ENCODE measurements at regions not wholly inside any gene's neighbourhood (a gene's known extent, or its start where the extent isn't known, plus 50 kb on each side); places are given as distances from the start of the nearest gene placed in this dataset.

DNA sequence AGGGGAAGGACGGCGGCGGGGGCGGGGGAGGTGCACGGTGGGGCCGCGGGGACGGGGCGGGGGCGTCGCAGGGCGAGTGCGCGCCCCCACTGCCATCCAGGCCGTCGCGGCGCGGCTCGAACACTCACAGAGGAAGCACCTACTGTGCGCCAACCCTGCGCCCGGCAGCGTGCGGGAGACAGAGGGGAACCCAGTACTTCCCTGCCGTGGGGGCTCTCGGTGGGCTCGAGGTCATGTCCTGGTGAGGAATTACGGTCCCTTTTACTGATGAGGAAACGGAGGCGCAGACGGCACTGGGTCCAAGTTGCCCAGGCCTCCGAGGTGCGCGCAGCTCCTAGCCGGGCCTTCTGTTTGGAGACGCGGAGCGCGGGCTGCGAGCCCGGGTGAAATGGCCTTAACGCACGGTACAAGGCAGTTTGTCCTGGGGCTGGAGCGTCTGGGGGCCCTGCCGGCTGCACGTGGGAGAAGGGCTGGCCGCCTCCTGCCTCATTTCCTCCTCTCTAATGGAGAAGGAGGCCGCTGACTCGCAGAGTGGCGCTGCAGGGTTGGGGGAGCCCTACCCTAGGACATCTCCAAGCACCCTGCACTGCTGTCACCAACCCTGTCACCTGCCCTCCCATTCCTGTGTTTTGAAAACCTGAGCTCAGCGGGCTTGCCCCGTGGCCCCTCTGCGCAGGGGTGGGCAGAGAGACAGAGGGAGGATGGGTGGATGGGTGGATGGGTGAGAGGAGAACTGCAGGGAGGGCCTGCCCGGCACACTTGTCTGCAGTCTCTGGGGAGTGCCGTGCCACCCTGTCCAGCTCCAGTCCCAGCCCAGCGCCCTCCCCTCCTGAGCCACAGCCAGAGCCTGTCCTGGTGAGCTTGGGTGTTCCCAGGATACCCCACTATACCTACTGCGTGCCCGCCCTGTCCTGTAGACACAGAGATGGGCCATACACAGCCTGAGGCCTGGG is 106.0 kb downstream of the ADRA2C start:
- no peaks in the 10 kb centered on the region for H3K27me3 ChIP-seq (ENCODE audit: low read length)
- H3K9me3 ChIP-seq (ENCODE audit: insufficient read depth, low read length): no peaks in the 10 kb centered on the region
- no peak overlapping the region for H3K4me2 ChIP-seq (ENCODE audit: low read depth, low read length, poor library complexity, severe bottlenecking)
- no peaks in the 10 kb centered on the region for H3K9me2 ChIP-seq (replicated peaks; ENCODE audit: insufficient read depth, low read length)
- H4K20me1 ChIP-seq (ENCODE audit: low read depth, low read length): no peaks in the 10 kb centered on the region
- H3K79me2 ChIP-seq (ENCODE audit: insufficient read depth, low read length): no peaks in the 10 kb centered on the region
- H2AFZ ChIP-seq (ENCODE audit: low read depth, low read length, severe bottlenecking): no peak overlapping the region
- TF ChIP-seq EZH2phosphoT487 (conservative IDR thresholded peaks at IDR 0.05; ENCODE audit: low read length): no peak
- TF ChIP-seq, protein P1, sequence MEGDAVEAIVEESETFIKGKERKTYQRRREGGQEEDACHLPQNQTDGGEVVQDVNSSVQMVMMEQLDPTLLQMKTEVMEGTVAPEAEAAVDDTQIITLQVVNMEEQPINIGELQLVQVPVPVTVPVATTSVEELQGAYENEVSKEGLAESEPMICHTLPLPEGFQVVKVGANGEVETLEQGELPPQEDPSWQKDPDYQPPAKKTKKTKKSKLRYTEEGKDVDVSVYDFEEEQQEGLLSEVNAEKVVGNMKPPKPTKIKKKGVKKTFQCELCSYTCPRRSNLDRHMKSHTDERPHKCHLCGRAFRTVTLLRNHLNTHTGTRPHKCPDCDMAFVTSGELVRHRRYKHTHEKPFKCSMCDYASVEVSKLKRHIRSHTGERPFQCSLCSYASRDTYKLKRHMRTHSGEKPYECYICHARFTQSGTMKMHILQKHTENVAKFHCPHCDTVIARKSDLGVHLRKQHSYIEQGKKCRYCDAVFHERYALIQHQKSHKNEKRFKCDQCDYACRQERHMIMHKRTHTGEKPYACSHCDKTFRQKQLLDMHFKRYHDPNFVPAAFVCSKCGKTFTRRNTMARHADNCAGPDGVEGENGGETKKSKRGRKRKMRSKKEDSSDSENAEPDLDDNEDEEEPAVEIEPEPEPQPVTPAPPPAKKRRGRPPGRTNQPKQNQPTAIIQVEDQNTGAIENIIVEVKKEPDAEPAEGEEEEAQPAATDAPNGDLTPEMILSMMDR (IDR thresholded peaks at IDR 0.05; ENCODE audit: insufficient read depth, low read length, poor library complexity, severe bottlenecking): no peak
- H3K9ac ChIP-seq (ENCODE audit: low read length): no peak overlapping the region
- H3K27ac ChIP-seq (ENCODE audit: low read depth, low read length): no peak overlapping the region
- no peaks in the 10 kb centered on the region for H3F3A ChIP-seq (ENCODE audit: insufficient read depth)
- H3K4me3 ChIP-seq (ENCODE audit: insufficient read depth, low read length, poor library complexity, severe bottlenecking): no peak overlapping the region
- H3K36me3 ChIP-seq (ENCODE audit: low read length): no peaks in the 10 kb centered on the region

DNA sequence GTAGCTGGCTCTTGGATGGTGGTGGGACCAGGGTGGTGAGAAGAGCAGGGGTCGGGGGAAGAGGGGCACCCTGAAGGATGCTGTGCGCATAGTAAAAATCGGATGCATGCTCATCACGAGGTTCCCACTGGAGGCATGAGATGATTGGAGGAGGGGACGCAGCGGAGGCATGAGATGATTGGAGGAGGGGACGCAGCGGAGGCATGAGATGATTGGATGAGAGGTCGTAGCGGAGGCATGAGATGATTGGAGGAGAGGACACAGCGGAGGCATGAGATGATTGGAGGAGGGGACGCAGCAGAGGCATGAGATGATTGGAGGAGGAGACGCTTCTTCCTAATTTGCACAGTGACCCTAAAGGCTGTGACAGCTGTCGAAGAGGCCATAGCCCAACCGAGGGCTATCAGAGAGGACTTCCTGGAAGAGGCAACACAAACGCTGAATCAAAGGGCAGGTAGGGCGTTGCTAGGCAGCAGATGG is 106.7 kb downstream of the ADRA2C start:
- H3K9ac ChIP-seq (ENCODE audit: low read length): no peak overlapping the region
- H3F3A ChIP-seq (ENCODE audit: insufficient read depth): no peaks in the 10 kb centered on the region
- H4K20me1 ChIP-seq (ENCODE audit: low read depth, low read length): no peaks in the 10 kb centered on the region
- no peak overlapping the region for H2AFZ ChIP-seq (ENCODE audit: low read depth, low read length, severe bottlenecking)
- no peaks in the 10 kb centered on the region for H3K9me2 ChIP-seq (replicated peaks; ENCODE audit: insufficient read depth, low read length)
- H3K27ac ChIP-seq (ENCODE audit: low read depth, low read length): no peak overlapping the region
- no peaks in the 10 kb centered on the region for H3K36me3 ChIP-seq (ENCODE audit: low read length)
- no peak overlapping the region for H3K4me2 ChIP-seq (ENCODE audit: low read depth, low read length, poor library complexity, severe bottlenecking)
- H3K4me3 ChIP-seq (ENCODE audit: insufficient read depth, low read length, poor library complexity, severe bottlenecking): no peak overlapping the region
- H3K79me2 ChIP-seq (ENCODE audit: insufficient read depth, low read length): no peaks in the 10 kb centered on the region
- TF ChIP-seq EZH2phosphoT487 (conservative IDR thresholded peaks at IDR 0.05; ENCODE audit: low read length): no peak
- TF ChIP-seq, protein P1 (IDR thresholded peaks at IDR 0.05; ENCODE audit: insufficient read depth, low read length, poor library complexity, severe bottlenecking): no peak
- peaks cover 4% of the 10 kb centered on the region; the same call in 1 of the 2 replicates for H3K27me3 ChIP-seq (ENCODE audit: low read length)
- H3K9me3 ChIP-seq (ENCODE audit: insufficient read depth, low read length): no peaks in the 10 kb centered on the region

DNA sequence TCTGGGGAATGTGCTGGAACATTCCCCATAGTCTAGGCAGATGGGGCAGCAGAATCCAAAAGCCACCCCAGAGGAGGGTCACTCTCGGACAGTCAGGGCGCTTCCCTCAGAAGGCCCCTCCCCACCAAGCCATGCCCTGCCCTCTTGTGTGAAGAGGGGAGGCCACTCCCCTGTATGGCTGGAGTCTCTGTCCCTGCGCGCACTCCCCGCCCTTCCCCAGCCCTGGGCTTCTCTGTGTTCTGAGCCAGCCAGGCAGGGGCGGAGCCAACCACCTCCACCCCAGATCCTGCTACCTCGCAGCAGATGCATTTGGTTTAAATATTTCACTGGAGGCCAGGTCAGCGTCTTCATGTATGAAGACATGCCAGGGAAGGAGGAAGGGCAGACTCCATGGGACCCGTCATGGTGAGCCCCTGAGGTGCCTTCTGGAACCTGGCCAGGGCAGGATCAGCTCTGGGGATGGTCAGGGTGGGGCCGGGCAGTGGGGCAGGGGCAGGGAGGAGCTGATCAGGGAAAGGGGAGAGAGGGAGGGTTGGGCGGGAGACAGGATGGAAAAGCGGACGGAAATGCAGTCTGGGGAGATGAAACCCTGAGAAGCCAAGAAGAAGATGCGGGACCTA is 107.3 kb downstream of the ADRA2C start:
- no peaks in the 10 kb centered on the region for H3K9me3 ChIP-seq (ENCODE audit: insufficient read depth, low read length)
- H3K79me2 ChIP-seq (ENCODE audit: insufficient read depth, low read length): no peaks in the 10 kb centered on the region
- no peaks in the 10 kb centered on the region for H4K20me1 ChIP-seq (ENCODE audit: low read depth, low read length)
- H3K27me3 ChIP-seq (ENCODE audit: low read length): peaks cover 4% of the 10 kb centered on the region; the same call in 1 of the 2 replicates
- no peaks in the 10 kb centered on the region for H3K9me2 ChIP-seq (replicated peaks; ENCODE audit: insufficient read depth, low read length)
- no peak overlapping the region for H3K4me2 ChIP-seq (ENCODE audit: low read depth, low read length, poor library complexity, severe bottlenecking)
- TF ChIP-seq EZH2phosphoT487 (conservative IDR thresholded peaks at IDR 0.05; ENCODE audit: low read length): no peak
- TF ChIP-seq, protein P1 (IDR thresholded peaks at IDR 0.05; ENCODE audit: insufficient read depth, low read length, poor library complexity, severe bottlenecking): no peak
- H3K27ac ChIP-seq (ENCODE audit: low read depth, low read length): no peak overlapping the region
- H3F3A ChIP-seq (ENCODE audit: insufficient read depth): no peaks in the 10 kb centered on the region
- no peak overlapping the region for H2AFZ ChIP-seq (ENCODE audit: low read depth, low read length, severe bottlenecking)
- no peaks in the 10 kb centered on the region for H3K36me3 ChIP-seq (ENCODE audit: low read length)
- no peak overlapping the region for H3K9ac ChIP-seq (ENCODE audit: low read length)
- H3K4me3 ChIP-seq (ENCODE audit: insufficient read depth, low read length, poor library complexity, severe bottlenecking): no peak overlapping the region
